ENCODE measurements at regions not wholly inside any gene's neighbourhood (a gene's known extent, or its start where the extent isn't known, plus 50 kb on each side); places are given as distances from the start of the nearest gene placed in this dataset.

DNA sequence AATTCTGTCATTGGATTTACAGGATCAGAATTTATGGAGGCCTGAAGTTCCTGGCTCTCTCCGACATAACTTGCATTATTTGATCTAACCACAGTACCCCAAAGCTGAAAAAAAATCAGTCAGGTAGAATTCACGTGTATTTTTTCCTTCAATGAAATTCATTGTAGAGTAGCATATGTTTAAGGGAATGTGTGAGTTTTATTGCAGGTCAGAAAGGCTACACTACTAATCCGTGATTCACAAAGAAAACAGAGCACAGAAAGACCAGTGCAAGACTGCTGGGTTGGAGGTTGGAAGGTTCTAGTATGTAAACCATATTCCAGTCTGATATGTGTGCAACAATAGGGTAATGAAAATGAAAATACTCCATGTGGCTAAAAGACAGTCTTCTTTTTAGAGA lies 247.0 kb upstream of the FERD3L start:
- TF ChIP-seq, protein P1, sequence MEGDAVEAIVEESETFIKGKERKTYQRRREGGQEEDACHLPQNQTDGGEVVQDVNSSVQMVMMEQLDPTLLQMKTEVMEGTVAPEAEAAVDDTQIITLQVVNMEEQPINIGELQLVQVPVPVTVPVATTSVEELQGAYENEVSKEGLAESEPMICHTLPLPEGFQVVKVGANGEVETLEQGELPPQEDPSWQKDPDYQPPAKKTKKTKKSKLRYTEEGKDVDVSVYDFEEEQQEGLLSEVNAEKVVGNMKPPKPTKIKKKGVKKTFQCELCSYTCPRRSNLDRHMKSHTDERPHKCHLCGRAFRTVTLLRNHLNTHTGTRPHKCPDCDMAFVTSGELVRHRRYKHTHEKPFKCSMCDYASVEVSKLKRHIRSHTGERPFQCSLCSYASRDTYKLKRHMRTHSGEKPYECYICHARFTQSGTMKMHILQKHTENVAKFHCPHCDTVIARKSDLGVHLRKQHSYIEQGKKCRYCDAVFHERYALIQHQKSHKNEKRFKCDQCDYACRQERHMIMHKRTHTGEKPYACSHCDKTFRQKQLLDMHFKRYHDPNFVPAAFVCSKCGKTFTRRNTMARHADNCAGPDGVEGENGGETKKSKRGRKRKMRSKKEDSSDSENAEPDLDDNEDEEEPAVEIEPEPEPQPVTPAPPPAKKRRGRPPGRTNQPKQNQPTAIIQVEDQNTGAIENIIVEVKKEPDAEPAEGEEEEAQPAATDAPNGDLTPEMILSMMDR (IDR thresholded peaks at IDR 0.05; ENCODE audit: insufficient read depth, missing control alignments), result no peak
- DNase-seq (ENCODE audit: insufficient read length, low spot score) (no peak), FAIRE-seq (no peak)

DNA sequence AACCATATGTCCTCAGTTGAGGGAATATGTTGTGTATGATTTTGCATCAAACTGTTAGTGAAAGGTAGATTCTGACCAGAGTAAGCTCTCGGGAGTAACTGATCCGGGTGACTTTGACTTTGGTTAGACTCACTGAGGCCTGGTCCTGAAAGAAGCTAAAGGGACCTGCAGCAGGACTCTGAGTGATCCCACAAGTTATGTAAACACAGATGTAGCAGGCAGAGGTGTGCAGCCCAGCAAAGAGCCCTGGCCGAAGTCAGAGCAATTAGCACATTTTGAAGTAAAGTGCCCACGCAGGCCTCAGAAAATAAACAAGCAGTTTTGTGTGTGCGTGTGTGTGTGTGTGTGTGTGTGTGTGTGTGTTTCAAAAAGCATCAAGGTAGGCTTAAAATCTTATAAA lies 245.6 kb upstream of the FERD3L start:
- TF ChIP-seq, protein P1 (IDR thresholded peaks at IDR 0.05; ENCODE audit: insufficient read depth, missing control alignments), result no peak
- FAIRE-seq (no peak), DNase-seq (ENCODE audit: insufficient read length, low spot score) (no peak)

DNA sequence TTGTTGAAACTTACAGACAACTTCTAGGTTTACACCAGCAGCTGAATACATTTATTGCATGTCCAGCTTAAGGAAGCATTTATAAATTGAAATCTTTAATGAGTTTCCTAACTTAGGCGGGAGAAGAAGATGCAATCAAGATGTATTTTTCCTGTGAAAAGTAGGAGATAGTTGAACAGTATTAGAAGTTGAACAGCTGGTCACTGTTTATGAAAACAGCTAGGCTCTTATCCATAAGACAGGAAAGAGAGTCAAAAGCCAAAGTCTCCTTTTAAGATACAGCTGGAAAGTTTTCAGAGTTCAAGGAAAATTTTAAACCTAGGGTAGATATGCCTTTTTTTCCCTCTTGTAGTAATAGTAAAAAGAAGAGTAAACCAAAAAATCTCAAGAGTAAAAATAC lies 236.1 kb upstream of the FERD3L start:
- FAIRE-seq, result no peak

DNA sequence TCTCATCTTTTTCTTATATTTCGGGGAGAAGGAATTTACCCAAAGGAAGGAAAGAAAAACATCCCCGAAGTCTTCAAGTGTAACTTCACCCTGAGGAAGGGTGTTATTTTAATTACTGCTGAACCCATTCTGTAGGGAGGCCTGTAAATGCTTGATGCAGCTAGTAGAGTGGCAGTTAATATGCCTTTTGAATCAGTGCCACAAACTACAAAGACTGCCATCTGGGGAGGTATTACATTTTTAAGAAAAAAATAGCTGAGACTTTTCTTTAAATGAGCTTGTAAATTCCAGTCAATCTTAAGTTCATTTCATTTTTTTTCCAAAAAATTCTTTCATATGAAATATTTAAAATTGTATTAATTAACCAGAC lies 233.1 kb upstream of the FERD3L start:
- TF ChIP-seq, protein P1 (IDR thresholded peaks at IDR 0.05; ENCODE audit: insufficient read depth, missing control alignments), result no peak
- DNase-seq (ENCODE audit: insufficient read length, low spot score) (no peak), FAIRE-seq (no peak)

More for the DNA sequence above, 236.1 kb upstream of the FERD3L start:
- no peak for DNase-seq (ENCODE audit: insufficient read length, low spot score)
- TF ChIP-seq, protein P1 (IDR thresholded peaks at IDR 0.05; ENCODE audit: insufficient read depth, missing control alignments), result no peak

DNA sequence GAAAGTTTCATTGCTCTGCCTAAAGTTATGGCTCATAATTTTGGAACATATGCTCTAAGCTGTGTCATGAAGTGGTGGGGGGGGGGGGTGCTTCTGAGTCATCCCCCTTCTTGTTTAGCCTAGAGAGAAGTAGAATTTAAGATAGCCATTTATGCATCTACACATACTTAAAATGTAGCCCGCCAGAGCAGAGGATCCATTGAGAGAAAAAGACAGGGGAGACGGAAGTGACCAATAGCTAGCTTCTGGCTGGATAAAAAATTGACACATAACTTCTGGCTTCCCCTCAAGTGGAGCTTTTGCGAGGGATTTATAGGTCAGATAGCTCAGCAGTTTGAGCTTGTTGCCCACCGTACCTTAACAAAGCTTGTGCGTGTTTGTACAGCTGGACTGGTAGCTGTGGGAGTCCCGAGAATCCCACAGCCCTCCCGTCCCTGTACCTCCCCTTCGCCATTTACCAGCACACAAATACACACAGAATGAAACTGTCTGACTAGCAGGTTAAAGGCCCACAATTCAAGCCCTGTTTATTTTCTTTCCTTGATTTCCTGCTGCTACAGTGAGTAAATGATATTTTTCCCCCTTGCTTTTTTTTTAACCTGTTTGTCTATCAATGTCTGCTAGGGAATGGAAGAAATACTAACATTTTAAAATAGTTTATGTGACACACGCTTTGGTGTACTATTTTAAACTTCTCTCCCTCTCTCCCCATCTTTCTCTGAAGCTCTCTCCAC lies 232.6 kb upstream of the FERD3L start:
- no peak for FAIRE-seq
- no peak for DNase-seq (ENCODE audit: insufficient read length, low spot score)
- TF ChIP-seq, protein P1 (IDR thresholded peaks at IDR 0.05; ENCODE audit: insufficient read depth, missing control alignments), result no peak

DNA sequence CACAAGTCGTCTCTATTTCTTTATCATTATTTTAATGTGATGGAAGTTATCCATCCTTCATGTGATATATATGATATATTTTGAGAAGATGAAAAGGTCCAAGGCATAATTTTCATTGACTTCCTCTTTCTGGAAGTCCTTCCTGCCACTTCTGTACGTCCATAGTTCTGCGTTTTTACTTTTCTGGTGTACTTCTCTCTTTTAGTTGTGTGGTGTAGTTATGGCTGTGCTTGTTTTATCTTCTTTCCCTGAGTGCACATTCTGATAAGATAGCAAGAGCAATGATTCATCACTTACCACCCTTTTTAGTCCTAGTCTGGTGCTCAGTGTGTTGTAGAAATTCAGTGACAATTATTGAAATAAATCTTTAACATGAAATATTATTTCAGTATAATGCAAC lies 231.3 kb upstream of the FERD3L start:
- DNase-seq (ENCODE audit: insufficient read length, low spot score), result no peak
- TF ChIP-seq, protein P1 (IDR thresholded peaks at IDR 0.05; ENCODE audit: insufficient read depth, missing control alignments), result no peak
- no peak for FAIRE-seq

DNA sequence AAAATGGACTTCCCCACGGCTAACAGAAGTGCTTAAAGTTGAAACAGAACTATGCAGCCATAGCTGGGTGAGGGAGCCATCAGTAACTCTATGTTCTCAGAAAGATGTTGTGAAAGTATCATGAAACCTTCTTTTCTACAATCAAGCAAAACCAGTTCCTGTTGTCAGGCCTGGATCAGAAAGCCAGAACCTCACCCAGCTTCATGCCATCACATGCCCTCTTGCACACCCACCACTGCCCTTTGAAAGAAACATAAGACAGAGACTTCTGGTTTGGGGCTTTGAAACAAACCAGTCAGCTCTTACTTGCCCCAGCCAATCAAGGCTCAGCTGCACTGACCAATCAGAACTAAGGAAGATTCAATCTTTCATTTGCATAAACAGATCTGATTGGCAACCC lies 230.8 kb upstream of the FERD3L start:
- no peak for DNase-seq (ENCODE audit: insufficient read length, low spot score)
- FAIRE-seq, result no peak
- TF ChIP-seq, protein P1 (IDR thresholded peaks at IDR 0.05; ENCODE audit: insufficient read depth, missing control alignments), result no peak

Measured in D721Med (cell line).